H9 (cell line): ENCODE measurements at regions not wholly inside any gene's neighbourhood (a gene's known extent, or its start where the extent isn't known, plus 50 kb on each side); places are given as distances from the start of the nearest gene placed in this dataset.

Source experiments
- DNase-seq: peaks from one replicate; pipeline ENCODE4 v3.0.0-alpha.2; 2017
- H2AFZ ChIP-seq: one replicate; pipeline ENCODE4 v1.6.1; 2013; ENCODE audit warnings: mild to moderate bottlenecking, low read length, control low read depth, moderate library complexity
- H2AK5ac ChIP-seq: 2 replicates; pipeline ENCODE4 v1.6.1; 2013; ENCODE audit warnings: low read length, control low read depth, mixed read lengths; ENCODE audit not compliant: insufficient read length
- H2BK120ac ChIP-seq: one replicate; pipeline ENCODE4 v1.6.1; 2013; ENCODE audit warnings: low read depth, mild to moderate bottlenecking, low read length, control low read depth, inconsistent platforms; ENCODE audit not compliant: poor library complexity, severe bottlenecking
- H2BK12ac ChIP-seq: 2 replicates; pipeline ENCODE4 v1.6.1; 2013; ENCODE audit warnings: low read length, control low read depth, mixed read lengths, low read depth; ENCODE audit not compliant: insufficient read length
- H2BK15ac ChIP-seq: 2 replicates; pipeline ENCODE4 v1.6.1; 2013; ENCODE audit warnings: low read depth, low read length, control low read depth
- H2BK20ac ChIP-seq: one replicate; pipeline ENCODE4 v1.6.1; 2013; ENCODE audit warnings: low read depth, mild to moderate bottlenecking, low read length, control low read depth, inconsistent platforms; ENCODE audit not compliant: poor library complexity, severe bottlenecking
- H2BK5ac ChIP-seq: 2 replicates; pipeline ENCODE4 v1.6.1; 2013; ENCODE audit warnings: low read length, control low read depth, mixed read lengths; ENCODE audit not compliant: insufficient read length
- H3K14ac ChIP-seq: 2 replicates; pipeline ENCODE4 v1.6.1; 2013; ENCODE audit warnings: low read length, control low read depth; ENCODE audit not compliant: insufficient read depth
- H3K18ac ChIP-seq: 2 replicates; pipeline ENCODE4 v1.6.1; 2013; ENCODE audit warnings: low read depth, mild to moderate bottlenecking, mixed read lengths, low read length, control low read depth; ENCODE audit not compliant: insufficient read length
- H3K23ac ChIP-seq: 2 replicates; pipeline ENCODE4 v1.6.1; 2013; ENCODE audit warnings: low read length, control low read depth, mixed read lengths, low read depth; ENCODE audit not compliant: insufficient read length
- H3K23me2 ChIP-seq: 2 replicates; pipeline ENCODE4 v1.6.1; 2013; ENCODE audit warnings: low read depth, mild to moderate bottlenecking, mixed read lengths, low read length, control low read depth; ENCODE audit not compliant: insufficient read length, poor library complexity, severe bottlenecking
- H3K27ac ChIP-seq: 2 replicates; pipeline ENCODE4 v1.5.1; 2013; ENCODE audit warnings: low read length, control low read depth, mixed read lengths, low read depth; ENCODE audit not compliant: insufficient read length
- H3K27me3 ChIP-seq: 2 replicates; pipeline ENCODE4 v1.6.1; 2013; ENCODE audit warnings: low read length, control low read depth, inconsistent platforms; ENCODE audit not compliant: insufficient read depth
- H3K4ac ChIP-seq: 2 replicates; pipeline ENCODE4 v1.6.1; 2013; ENCODE audit warnings: low read depth, mild to moderate bottlenecking, control low read depth, inconsistent platforms, low read length, moderate library complexity
- H3K4me1 ChIP-seq: 2 replicates; pipeline ENCODE4 v1.6.1; 2013; ENCODE audit warnings: low read length, control low read depth, inconsistent platforms; ENCODE audit not compliant: insufficient read depth
- H3K4me2 ChIP-seq: 2 replicates; pipeline ENCODE4 v1.6.1; 2013; ENCODE audit warnings: low read length, control low read depth, mixed read lengths; ENCODE audit not compliant: insufficient read length, insufficient read depth
- H3K56ac ChIP-seq: 2 replicates; pipeline ENCODE4 v1.6.1; 2013; ENCODE audit warnings: low read depth, mild to moderate bottlenecking, mixed read lengths, low read length, control low read depth; ENCODE audit not compliant: insufficient read length
- H3K79me1 ChIP-seq: 2 replicates; pipeline ENCODE4 v1.6.1; 2013; ENCODE audit warnings: low read depth, mild to moderate bottlenecking, moderate library complexity, low read length, control low read depth, inconsistent platforms; ENCODE audit not compliant: insufficient read depth, poor library complexity, severe bottlenecking
- H3K79me2 ChIP-seq: 2 replicates; pipeline ENCODE4 v1.6.1; 2013; ENCODE audit warnings: low read length, control low read depth, inconsistent platforms; ENCODE audit not compliant: insufficient read depth
- H3K9ac ChIP-seq: 2 replicates; pipeline ENCODE4 v1.6.1; 2013; ENCODE audit warnings: low read length, control low read depth, mixed read lengths; ENCODE audit not compliant: insufficient read length; ENCODE audit errors: extremely low read depth
- H3K9me3 ChIP-seq: one replicate; pipeline ENCODE4 v1.6.1; 2013; ENCODE audit warnings: low read depth, low read length, inconsistent platforms; ENCODE audit not compliant: control insufficient read depth
- H3T11ph ChIP-seq: one replicate; pipeline ENCODE4 v1.6.1; 2013; ENCODE audit warnings: mild to moderate bottlenecking, low read length, control low read depth, inconsistent platforms
- H4K20me1 ChIP-seq: one replicate; pipeline ENCODE4 v1.6.1; 2013; ENCODE audit not compliant: control insufficient read depth, insufficient read length, insufficient read depth
- H4K5ac ChIP-seq: 2 replicates; pipeline ENCODE4 v1.6.1; 2013; ENCODE audit warnings: low read depth, mild to moderate bottlenecking, mixed read lengths, low read length, control low read depth; ENCODE audit not compliant: insufficient read length
- H4K8ac ChIP-seq: replicated peaks from 2 replicates; pipeline ENCODE4 v1.6.1; 2013; ENCODE audit warnings: low read length, control low read depth, mixed read lengths, low read depth; ENCODE audit not compliant: insufficient read length
- H4K91ac ChIP-seq: 2 replicates; pipeline ENCODE4 v1.6.1; 2013; ENCODE audit warnings: low read depth, mild to moderate bottlenecking, moderate library complexity, mixed read lengths, low read length, control low read depth; ENCODE audit not compliant: insufficient read length
- H3K27ac Mint-ChIP-seq, 3 experiments: 2 replicates in 2 of 3; 3 replicates in 1 of 3; pipeline ENCODE4 v1.8.0; 2020 to 2021; ENCODE audit warnings: mixed read lengths in 3 of 3, mild to moderate bottlenecking in 1 of 3, moderate library complexity in 1 of 3
- H3K27me3 Mint-ChIP-seq: 2 replicates; pipeline ENCODE4 v1.8.0; 2021; ENCODE audit warnings: low read depth, mild to moderate bottlenecking, moderate library complexity, mixed read lengths
- H3K36me3 Mint-ChIP-seq, 3 experiments: 2 replicates in 2 of 3; 3 replicates in 1 of 3; pipeline ENCODE4 v1.8.0; 2020 to 2021; ENCODE audit warnings: low read depth in 3 of 3, mixed read lengths in 3 of 3; ENCODE audit not compliant: insufficient read depth in 1 of 3
- H3K4me1 Mint-ChIP-seq, 2 experiments: 2 replicates each; pipeline ENCODE4 v1.8.0; 2020; ENCODE audit warnings: mixed read lengths in 2 of 2
- H3K4me3 Mint-ChIP-seq, 2 experiments: 2 replicates in 1 of 2; 3 replicates in 1 of 2; pipeline ENCODE4 v1.8.0; 2020 to 2021; ENCODE audit warnings: mild to moderate bottlenecking in 2 of 2, mixed read lengths in 2 of 2, moderate library complexity in 1 of 2
- H3K9me3 Mint-ChIP-seq, 2 experiments: 2 replicates in 1 of 2; 3 replicates in 1 of 2; pipeline ENCODE4 v1.8.0; 2020; ENCODE audit warnings: mild to moderate bottlenecking in 2 of 2, mixed read lengths in 2 of 2, moderate library complexity in 1 of 2
- WGBS: extraction: QIAGEN DNeasy Blood & Tissue Kit; methylation state at CpG from one replicate; pipeline ENCODE4 v1.1.7; 2013; ENCODE audit warnings: missing lambda C conversion rate, low lambda C conversion rate, mixed read lengths; ENCODE audit not compliant: insufficient read length; ENCODE audit errors: extremely low coverage; 5-methylcytosine and 5-hydroxymethylcytosine counted together
- TF ChIP-seq, protein P1 (sequence below): fragments of 200-600 bp; sonication (generic); conservative IDR thresholded peaks from 3 replicates; pipeline ENCODE4 v1.8.0; 2021; ENCODE audit warnings: antibody characterized with exemption, mild to moderate bottlenecking

DNA sequence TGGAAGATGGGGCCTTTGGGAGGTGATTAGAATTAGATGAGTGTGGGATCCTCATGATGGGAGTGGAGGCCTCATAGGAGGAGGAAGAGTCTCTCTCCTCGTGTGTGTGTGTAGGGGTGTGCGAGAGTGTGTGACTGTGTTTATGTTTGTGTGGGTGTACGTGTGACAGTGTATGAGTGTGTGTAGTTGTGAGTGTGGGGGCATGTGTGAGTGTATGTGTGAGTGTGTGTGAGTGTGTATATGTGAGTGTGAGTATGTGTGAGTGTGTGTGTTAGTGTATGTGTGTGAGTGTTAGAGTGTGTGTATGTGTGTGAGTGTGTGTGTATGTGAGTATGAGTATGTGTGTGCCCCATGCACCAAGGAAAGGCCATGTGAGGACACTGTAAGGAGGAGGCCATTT is 68.2 kb upstream of the SMIM15 start:
- Mint-ChIP-seq H3K4me1 (peaks cover 2 to 5% of the 10 kb centered on the region in 2 experiments; a peak in 2 of 4 replicates), H3K27ac (no peak overlapping the region), H3K27me3 (peaks cover 3% of the 10 kb centered on the region; the same call in 1 of the 2 replicates), H3K9me3 (peaks cover 0 to 8% of the 10 kb centered on the region in 2 experiments; a peak in 3 of 5 replicates), H3K36me3 (no peaks in the 10 kb centered on the region; a peak in 1 of 7 replicates), H3K4me3 (no peak overlapping the region)
- Histone ChIP-seq H3K4ac (no peak overlapping the region), H2BK12ac (no peak overlapping the region), H3K79me1 (no peaks in the 10 kb centered on the region), H2BK15ac (no peak overlapping the region), H3K4me2 (no peak overlapping the region), H4K91ac (no peak overlapping the region), H2BK20ac (no peak overlapping the region), H3K14ac (no peak overlapping the region), H2BK120ac (no peak overlapping the region), H3K56ac (no peak overlapping the region), H3K4me1 (no peaks in the 10 kb centered on the region), H3K27ac (no peak overlapping the region), H4K20me1 (no peaks in the 10 kb centered on the region), H3K9ac (no peak overlapping the region), H3K23ac (no peak overlapping the region), H3K23me2 (no peaks in the 10 kb centered on the region), H3K18ac (no peak overlapping the region), H2AFZ (no peak overlapping the region), H2AK5ac (no peak overlapping the region), H4K5ac (no peak overlapping the region), H3T11ph (no peak overlapping the region), H3K79me2 (no peaks in the 10 kb centered on the region), H2BK5ac (no peak overlapping the region), H3K9me3 (peaks cover 4% of the 10 kb centered on the region), H4K8ac (no peak overlapping the region), H3K27me3 (no peaks in the 10 kb centered on the region)
- DNase-seq: no peak
- WGBS: 100% methylated on average over 1 of the region's 3 CpGs
- TF ChIP-seq, protein P1, sequence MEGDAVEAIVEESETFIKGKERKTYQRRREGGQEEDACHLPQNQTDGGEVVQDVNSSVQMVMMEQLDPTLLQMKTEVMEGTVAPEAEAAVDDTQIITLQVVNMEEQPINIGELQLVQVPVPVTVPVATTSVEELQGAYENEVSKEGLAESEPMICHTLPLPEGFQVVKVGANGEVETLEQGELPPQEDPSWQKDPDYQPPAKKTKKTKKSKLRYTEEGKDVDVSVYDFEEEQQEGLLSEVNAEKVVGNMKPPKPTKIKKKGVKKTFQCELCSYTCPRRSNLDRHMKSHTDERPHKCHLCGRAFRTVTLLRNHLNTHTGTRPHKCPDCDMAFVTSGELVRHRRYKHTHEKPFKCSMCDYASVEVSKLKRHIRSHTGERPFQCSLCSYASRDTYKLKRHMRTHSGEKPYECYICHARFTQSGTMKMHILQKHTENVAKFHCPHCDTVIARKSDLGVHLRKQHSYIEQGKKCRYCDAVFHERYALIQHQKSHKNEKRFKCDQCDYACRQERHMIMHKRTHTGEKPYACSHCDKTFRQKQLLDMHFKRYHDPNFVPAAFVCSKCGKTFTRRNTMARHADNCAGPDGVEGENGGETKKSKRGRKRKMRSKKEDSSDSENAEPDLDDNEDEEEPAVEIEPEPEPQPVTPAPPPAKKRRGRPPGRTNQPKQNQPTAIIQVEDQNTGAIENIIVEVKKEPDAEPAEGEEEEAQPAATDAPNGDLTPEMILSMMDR: no peak
